Aorta (tissue), 5 donors: ENCODE measurements at regions not wholly inside any gene's neighbourhood (a gene's known extent, or its start where the extent isn't known, plus 50 kb on each side); places are given as distances from the start of the nearest gene placed in this dataset.
"Not testable (repeated sequence)": the region's sequence is repeated elsewhere in the genome, so short reads cannot be mapped to it uniquely, and the experiment has no call there.

ENCODE experiments used
- ATAC-seq: fragments of 200-7000 bp; cut with Tn5 transposase; one replicate; pipeline ENCODE4 v1.9.1; 2022; ENCODE audit warnings: moderate library complexity; ENCODE audit not compliant: low FRiP score
- DNase-seq, 2 donors: peaks; one replicate each; pipeline ENCODE4 v3.0.0-alpha.2; 2020
- H3K27ac ChIP-seq, 2 donors: one replicate each; pipeline ENCODE4 v1.5.1; 2013; ENCODE audit warnings: low read length in 2 of 2, mild to moderate bottlenecking in 2 of 2, moderate library complexity in 2 of 2, control low read depth in 1 of 2, inconsistent platforms in 1 of 2, low read depth in 1 of 2
- H3K27me3 ChIP-seq, 2 donors: one replicate each; pipeline ENCODE4 v1.6.1; 2013; ENCODE audit warnings: control low read depth in 1 of 2, low read length in 1 of 2, mild to moderate bottlenecking in 1 of 2, moderate library complexity in 1 of 2; ENCODE audit not compliant: insufficient read depth in 2 of 2, control insufficient read depth in 1 of 2
- H3K36me3 ChIP-seq, 2 donors: one replicate each; pipeline ENCODE4 v1.6.1; 2013; ENCODE audit warnings: control low read depth in 1 of 2, low read length in 1 of 2, mild to moderate bottlenecking in 1 of 2; ENCODE audit not compliant: insufficient read depth in 2 of 2, control insufficient read depth in 1 of 2
- H3K4me1 ChIP-seq, 2 donors: one replicate each; pipeline ENCODE4 v1.6.1; 2013; ENCODE audit warnings: low read length in 2 of 2, control low read depth in 1 of 2, mild to moderate bottlenecking in 1 of 2, moderate library complexity in 1 of 2; ENCODE audit not compliant: insufficient read depth in 2 of 2, control insufficient read depth in 1 of 2
- H3K4me3 ChIP-seq, 2 donors: one replicate each; pipeline ENCODE4 v1.5.1; 2013; ENCODE audit warnings: low read length in 2 of 2, control low read depth in 1 of 2, mild to moderate bottlenecking in 1 of 2
- H3K9me3 ChIP-seq: one replicate; pipeline ENCODE4 v1.6.1; 2013; ENCODE audit warnings: mild to moderate bottlenecking, low read length; ENCODE audit not compliant: control insufficient read depth
- WGBS, 2 donors: extraction: QIAGEN DNeasy Blood & Tissue Kit; methylation state at CpG; one replicate each; pipeline ENCODE4 v1.1.7; 2013; 5-methylcytosine and 5-hydroxymethylcytosine counted together
- intact Hi-C, 2 donors: fragments of 100-400 bp; cut with DNase I; formaldehyde crosslinking; loops; one replicate each; pipeline versions ENCODE4 v1.14.2 to v1.15.0; 2022
- donor health status: healthy with polysubstance abuse.
- donor health status: Bipolar disorder and iron deficiency.
- donor health status: DM: no; HTN: no; CAD: no.
- donor health status: DM: no; HTN: no; CAD: no.
- donor health status: DM: yes; HTN: yes; CAD: no.

DNA sequence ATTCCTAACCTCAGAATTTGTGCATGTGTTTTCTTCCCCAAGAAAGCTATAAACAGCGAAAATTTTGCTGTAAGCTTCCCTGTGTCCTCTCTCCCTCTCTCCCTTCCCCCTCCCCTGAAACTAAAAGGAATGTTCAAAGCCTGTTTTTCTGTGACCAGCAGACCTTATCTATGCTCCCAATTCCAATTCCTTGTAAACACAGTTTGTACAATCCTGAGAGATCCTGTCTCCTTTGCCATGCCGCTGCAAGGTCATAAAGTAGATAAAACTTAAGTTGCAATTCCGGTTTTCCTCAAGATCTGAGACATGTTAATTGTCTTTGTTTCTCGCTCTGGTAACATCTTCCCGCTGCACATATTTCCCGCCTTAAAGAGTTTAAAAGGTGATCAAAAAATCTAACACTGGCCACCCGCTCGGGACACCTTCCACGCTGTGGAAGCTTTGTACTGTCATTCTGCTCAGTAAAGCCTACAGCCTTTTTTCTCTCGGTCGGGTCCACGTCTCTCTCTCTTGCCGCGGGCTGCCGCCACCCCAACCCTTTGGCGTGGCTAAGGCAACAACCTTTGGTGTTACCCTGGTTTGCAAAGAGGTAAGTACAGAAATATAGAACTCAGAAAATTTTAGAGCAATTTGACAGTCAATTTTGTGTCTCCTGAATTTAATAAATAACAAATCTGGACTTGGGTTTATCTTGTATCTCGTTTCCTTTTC is 793.9 kb upstream of the GRM7 start:
- H3K36me3 ChIP-seq, ATAC-seq, H3K9me3 ChIP-seq, H3K27ac ChIP-seq, H3K4me3 ChIP-seq, DNase-seq, H3K4me1 ChIP-seq, H3K27me3 ChIP-seq, intact Hi-C loops: not testable (repeated sequence)
- WGBS, 2 donors = 78 to 84% methylated on average over 17 of the region's 17 CpGs

DNA sequence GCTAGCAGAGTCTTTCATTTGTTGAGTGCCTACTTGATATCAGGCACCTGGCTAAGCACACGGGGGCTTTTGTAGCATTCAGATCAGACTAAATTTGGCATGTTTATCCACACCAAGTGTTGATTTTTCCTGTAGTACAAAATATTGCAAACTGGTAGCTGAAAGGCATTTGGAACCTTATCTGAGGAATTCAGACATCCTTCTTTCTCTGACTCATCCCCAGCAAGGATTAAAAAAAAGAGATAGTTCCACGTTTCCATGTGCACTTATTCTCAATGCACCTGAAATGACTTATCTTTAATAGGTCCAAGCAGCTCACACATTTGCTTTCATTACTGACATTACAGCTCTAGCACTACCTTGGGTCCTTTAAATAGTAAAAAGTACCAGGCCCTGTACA is 786.0 kb upstream of the GRM7 start:
- ATAC-seq (no peak), DNase-seq (no peak)
- Histone ChIP-seq H3K4me1 (no peaks in the 10 kb centered on the region), H3K27ac (no peak overlapping the region), H3K36me3 (no peaks in the 10 kb centered on the region), H3K27me3 (no peaks in the 10 kb centered on the region), H3K9me3 (no peaks in the 10 kb centered on the region), H3K4me3 (no peak overlapping the region)
- 54 to 60% methylated on average over 2 of the region's 2 CpGs for WGBS, 2 donors
- intact Hi-C loops = no loop called here

DNA sequence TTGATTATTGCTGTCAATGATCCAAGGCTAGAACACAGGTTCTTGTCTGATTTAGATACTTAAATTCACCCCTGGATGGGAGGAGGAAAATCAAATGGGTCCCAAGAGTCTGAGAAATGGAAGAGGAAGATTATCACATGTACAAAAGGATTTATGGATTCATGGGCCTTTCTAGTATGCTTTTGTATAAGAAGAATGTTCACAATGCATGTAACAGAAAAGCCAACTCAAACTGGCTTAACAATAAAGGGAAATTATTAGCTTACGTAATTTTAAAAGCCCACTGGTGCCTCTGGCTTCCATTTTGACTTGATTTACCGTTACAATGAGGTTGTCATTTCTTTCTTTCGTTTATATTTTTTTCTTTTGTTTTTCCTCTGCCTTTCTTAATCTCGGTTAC is 782.5 kb upstream of the GRM7 start:
- ATAC-seq (no peak), DNase-seq (no peak)
- Histone ChIP-seq H3K27ac (no peak overlapping the region), H3K9me3 (no peaks in the 10 kb centered on the region), H3K27me3 (no peaks in the 10 kb centered on the region), H3K36me3 (no peaks in the 10 kb centered on the region), H3K4me3 (no peak overlapping the region), H3K4me1 (no peaks in the 10 kb centered on the region)
- 29 to 76% methylated on average over 4 of the region's 4 CpGs for WGBS, 2 donors
- intact Hi-C loops = no loop called here

DNA sequence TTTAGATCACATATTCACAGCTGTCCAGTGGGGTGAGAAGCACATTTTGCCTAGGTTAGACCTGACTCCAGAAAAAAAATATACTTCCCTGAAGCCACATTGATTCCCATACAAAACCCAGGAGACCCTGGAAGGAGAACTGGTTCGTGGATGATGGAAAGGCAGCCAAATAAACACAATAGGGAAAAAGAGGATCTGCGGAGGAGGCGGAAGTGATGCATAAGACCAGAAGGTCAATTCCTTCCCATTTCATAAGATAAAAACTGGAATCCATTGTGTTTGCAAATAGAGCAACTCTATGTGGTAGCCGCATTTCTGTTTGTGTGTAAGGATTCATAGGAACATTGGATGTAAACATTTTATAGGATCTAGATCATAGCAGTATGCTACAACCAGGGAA is 781.9 kb upstream of the GRM7 start:
- intact Hi-C loops = no loop called here
- no peak for ATAC-seq
- DNase-seq = no peak
- no peaks in the 10 kb centered on the region for H3K4me1 ChIP-seq
- 52 to 73% methylated on average over 4 of the region's 4 CpGs for WGBS, 2 donors
- no peaks in the 10 kb centered on the region for H3K27me3 ChIP-seq
- no peak overlapping the region for H3K4me3 ChIP-seq
- no peak overlapping the region for H3K27ac ChIP-seq
- no peaks in the 10 kb centered on the region for H3K9me3 ChIP-seq
- H3K36me3 ChIP-seq = no peaks in the 10 kb centered on the region

DNA sequence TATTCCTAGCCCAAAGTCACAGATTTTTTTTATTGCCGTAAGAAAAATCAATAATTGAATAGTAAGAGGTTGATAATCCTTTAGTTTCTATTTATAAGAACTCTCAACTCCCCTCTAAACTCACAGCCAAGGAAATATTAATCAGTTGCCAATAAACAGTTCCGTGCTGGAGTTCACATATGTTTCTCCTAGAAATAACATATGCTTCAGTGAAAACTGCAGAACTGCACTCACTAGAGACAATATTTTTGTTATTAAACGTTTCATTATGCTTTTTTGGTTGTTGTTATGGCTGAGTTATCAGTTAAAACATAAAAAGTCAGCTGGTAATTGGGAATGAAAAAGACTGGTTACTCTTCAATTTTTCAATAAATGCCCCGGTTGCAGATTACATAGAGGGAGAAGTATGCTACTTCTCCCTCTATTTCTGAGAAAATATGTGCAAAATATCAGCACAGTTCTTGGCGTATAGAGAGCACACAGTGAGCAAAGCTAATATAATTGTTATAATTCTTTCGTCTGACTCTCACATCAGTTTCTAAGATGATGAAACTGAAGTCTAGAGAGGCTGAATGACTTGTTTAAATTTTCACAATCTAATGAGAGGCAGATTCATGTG is 781.2 kb upstream of the GRM7 start:
- 6 to 24% methylated on average over 6 of the region's 6 CpGs for WGBS, 2 donors
- DNase-seq (no peak), ATAC-seq (no peak)
- Histone ChIP-seq H3K4me3 (no peak overlapping the region), H3K9me3 (no peaks in the 10 kb centered on the region), H3K27me3 (no peaks in the 10 kb centered on the region), H3K4me1 (no peaks in the 10 kb centered on the region), H3K27ac (no peak overlapping the region), H3K36me3 (no peaks in the 10 kb centered on the region)
- intact Hi-C loops = no loop called here

DNA sequence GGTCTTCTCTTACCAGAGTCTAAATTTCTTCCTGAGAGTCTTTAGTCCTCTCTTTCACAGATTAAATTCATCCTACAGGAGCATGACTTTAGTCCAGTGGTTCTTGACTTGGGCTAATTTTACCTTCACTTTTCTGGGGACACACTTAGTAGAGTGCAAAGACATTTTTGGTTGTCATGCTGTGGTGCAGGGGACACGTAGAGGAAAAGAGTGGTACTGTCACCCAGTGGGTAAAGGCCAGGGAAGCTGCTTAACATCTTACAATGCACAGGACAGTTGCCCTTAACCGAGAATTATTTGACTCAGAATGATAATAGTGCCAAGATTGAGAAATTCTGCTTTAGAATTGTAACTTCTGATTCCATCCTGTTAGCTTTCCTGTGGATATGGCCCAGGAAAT is 772.5 kb upstream of the GRM7 start:
- WGBS, 2 donors = 51 to 54% methylated on average over 2 of the region's 2 CpGs
- no peaks in the 10 kb centered on the region for H3K9me3 ChIP-seq
- intact Hi-C loops = no loop called here

DNA sequence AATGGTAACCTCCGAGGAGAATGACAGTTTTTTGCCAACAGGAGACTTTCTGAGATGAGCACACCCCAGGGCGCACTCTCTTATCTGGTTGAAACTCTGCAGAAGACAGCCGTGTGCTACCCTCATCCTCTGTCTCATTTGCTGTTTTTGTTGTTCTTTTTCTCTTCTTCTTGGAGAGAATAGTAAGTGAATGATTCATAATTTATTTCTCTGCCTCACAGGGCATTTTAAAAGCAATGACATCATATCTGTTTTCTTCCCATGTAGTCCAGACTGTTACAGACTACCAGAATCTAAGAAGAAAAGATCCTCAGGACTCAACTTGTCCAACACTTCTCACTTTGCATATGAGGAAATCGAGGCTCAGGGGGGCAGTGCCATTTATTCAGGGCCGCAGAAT is 771.1 kb upstream of the GRM7 start:
- intact Hi-C loops = no loop called here
- WGBS, 2 donors = 46 to 48% methylated on average over 5 of the region's 5 CpGs

More for the DNA sequence above, 772.5 kb upstream of the GRM7 start:
- ATAC-seq = no peak
- H3K4me1 ChIP-seq = no peaks in the 10 kb centered on the region
- no peak overlapping the region for H3K4me3 ChIP-seq
- no peak for DNase-seq
- no peaks in the 10 kb centered on the region for H3K27me3 ChIP-seq
- no peaks in the 10 kb centered on the region for H3K36me3 ChIP-seq
- H3K27ac ChIP-seq = no peak overlapping the region

DNA sequence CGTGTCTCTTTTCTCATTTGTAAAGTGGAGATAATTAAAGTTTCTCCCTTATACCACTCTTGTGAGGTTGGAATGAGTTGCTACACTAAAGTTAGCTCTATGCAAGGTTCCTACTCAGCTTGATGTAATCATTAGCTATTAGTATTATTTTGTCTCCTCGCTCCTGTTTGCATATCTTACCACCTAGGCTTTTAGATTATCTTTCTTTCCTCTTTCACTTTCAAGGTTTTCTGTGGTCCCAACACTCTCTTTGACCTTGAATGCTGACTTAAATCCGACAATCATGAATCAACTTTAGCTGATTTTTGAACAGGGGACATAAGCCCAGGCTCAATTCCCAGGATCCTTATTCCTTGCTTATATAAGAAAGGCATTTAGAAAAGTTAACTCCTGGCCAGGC is 769.7 kb upstream of the GRM7 start:
- H3K27ac ChIP-seq = no peak overlapping the region
- intact Hi-C loops = no loop called here
- no peak overlapping the region for H3K4me3 ChIP-seq
- no peaks in the 10 kb centered on the region for H3K27me3 ChIP-seq
- no peaks in the 10 kb centered on the region for H3K4me1 ChIP-seq
- H3K36me3 ChIP-seq = no peaks in the 10 kb centered on the region
- no peaks in the 10 kb centered on the region for H3K9me3 ChIP-seq
- no peak for ATAC-seq
- WGBS, 2 donors = 84 to 86% methylated on average over 3 of the region's 3 CpGs
- no peak for DNase-seq

More for the DNA sequence above, 771.1 kb upstream of the GRM7 start:
- no peak overlapping the region for H3K4me3 ChIP-seq
- H3K27me3 ChIP-seq = no peaks in the 10 kb centered on the region
- DNase-seq (no peak), ATAC-seq (no peak)
- no peak overlapping the region for H3K27ac ChIP-seq
- H3K9me3 ChIP-seq = no peaks in the 10 kb centered on the region
- no peaks in the 10 kb centered on the region for H3K36me3 ChIP-seq
- H3K4me1 ChIP-seq = no peaks in the 10 kb centered on the region

DNA sequence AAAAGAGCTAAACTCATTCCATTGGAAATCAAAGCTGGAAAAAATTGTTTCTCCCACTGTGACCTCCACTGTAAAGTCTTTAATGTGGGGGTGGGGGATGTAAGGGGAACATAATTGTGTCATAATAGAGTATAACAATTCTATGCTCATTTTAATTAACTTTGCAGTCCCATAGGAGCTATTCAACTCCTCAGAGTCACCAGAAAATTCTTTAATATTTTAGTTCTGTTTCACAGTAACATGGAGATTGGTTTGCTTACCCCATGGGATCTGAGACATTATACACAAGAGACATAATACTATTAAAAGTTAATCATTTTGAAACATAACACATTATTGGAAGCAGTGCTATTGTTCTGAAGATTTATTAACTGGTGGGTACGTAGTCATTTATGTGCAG is 765.9 kb upstream of the GRM7 start:
- no peak for DNase-seq
- Histone ChIP-seq H3K27me3 (no peaks in the 10 kb centered on the region), H3K36me3 (no peaks in the 10 kb centered on the region), H3K27ac (no peak overlapping the region), H3K4me3 (no peak overlapping the region), H3K9me3 (peaks cover 2% of the 10 kb centered on the region), H3K4me1 (no peaks in the 10 kb centered on the region)
- ATAC-seq = no peak
- intact Hi-C loops = no loop called here
- WGBS, 2 donors = 15 to 28% methylated on average over 1 of the region's 1 CpG
